GM06990 (cell line): ENCODE measurements at regions not wholly inside any gene's neighbourhood (a gene's known extent, or its start where the extent isn't known, plus 50 kb on each side); places are given as distances from the start of the nearest gene placed in this dataset.
"Not testable (repeated sequence)": the region's sequence is repeated elsewhere in the genome, so short reads cannot be mapped to it uniquely, and the experiment has no call there.

ENCODE experiments used
- DNase-seq: peaks from one replicate; pipeline ENCODE4 v3.0.0-alpha.2; 2011; ENCODE audit not compliant: insufficient read length; ENCODE audit errors: extremely low read depth
- H3K27me3 ChIP-seq: replicated peaks from 2 replicates; pipeline ENCODE4 v1.6.0; 2011; ENCODE audit warnings: low read length; ENCODE audit not compliant: control insufficient read depth, insufficient read depth
- H3K36me3 ChIP-seq: 2 replicates; pipeline ENCODE4 v1.5.1; 2011; ENCODE audit warnings: low read length; ENCODE audit not compliant: control insufficient read depth, insufficient read depth
- H3K4me3 ChIP-seq: replicated peaks from 2 replicates; pipeline ENCODE4 v1.5.1; 2011; ENCODE audit warnings: low read depth, mild to moderate bottlenecking, control low read depth, low read length
- TF ChIP-seq, protein P1 (sequence below): IDR thresholded peaks from 2 replicates; pipeline ENCODE4 v1.5.1; 2011; ENCODE audit warnings: low read length, control low read depth, mild to moderate bottlenecking, inconsistent platforms; ENCODE audit not compliant: insufficient read depth, poor library complexity, severe bottlenecking

DNA sequence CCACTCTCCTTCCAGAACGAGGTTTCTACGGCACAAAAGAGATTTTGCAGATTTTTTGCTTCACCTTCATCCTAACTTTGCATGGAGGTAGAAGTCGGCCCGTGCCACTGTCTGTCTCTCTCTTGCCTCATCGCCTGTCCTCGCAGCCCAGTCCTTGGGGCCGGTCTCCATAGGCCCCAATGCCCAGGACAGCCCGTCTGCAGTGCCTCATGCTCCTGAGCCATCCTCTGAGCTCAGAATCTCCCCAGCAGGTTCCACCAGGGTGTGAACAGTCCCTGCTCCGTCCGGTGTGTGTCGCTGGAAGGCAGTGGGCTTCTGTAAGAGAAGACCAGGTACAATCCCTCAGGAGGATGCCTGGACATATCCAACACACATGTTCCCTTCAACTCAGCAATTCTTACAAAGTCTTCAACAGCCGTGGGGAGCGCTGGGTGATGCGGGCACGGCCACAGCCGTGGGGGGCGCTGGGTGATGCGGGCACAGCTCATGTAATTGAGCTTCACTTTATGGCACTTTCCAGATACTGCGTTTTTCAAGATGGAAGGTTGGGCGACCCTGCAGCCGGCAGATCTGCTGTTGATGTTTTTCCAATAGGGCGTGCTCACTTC lies 231.9 kb downstream of the DLL1 start:
- TF ChIP-seq, protein P1, sequence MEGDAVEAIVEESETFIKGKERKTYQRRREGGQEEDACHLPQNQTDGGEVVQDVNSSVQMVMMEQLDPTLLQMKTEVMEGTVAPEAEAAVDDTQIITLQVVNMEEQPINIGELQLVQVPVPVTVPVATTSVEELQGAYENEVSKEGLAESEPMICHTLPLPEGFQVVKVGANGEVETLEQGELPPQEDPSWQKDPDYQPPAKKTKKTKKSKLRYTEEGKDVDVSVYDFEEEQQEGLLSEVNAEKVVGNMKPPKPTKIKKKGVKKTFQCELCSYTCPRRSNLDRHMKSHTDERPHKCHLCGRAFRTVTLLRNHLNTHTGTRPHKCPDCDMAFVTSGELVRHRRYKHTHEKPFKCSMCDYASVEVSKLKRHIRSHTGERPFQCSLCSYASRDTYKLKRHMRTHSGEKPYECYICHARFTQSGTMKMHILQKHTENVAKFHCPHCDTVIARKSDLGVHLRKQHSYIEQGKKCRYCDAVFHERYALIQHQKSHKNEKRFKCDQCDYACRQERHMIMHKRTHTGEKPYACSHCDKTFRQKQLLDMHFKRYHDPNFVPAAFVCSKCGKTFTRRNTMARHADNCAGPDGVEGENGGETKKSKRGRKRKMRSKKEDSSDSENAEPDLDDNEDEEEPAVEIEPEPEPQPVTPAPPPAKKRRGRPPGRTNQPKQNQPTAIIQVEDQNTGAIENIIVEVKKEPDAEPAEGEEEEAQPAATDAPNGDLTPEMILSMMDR, result no peak
- H3K36me3 ChIP-seq, result no peaks in the 10 kb centered on the region
- H3K27me3 ChIP-seq, result no peaks in the 10 kb centered on the region
- no peak for DNase-seq
- H3K4me3 ChIP-seq, result no peak overlapping the region

DNA sequence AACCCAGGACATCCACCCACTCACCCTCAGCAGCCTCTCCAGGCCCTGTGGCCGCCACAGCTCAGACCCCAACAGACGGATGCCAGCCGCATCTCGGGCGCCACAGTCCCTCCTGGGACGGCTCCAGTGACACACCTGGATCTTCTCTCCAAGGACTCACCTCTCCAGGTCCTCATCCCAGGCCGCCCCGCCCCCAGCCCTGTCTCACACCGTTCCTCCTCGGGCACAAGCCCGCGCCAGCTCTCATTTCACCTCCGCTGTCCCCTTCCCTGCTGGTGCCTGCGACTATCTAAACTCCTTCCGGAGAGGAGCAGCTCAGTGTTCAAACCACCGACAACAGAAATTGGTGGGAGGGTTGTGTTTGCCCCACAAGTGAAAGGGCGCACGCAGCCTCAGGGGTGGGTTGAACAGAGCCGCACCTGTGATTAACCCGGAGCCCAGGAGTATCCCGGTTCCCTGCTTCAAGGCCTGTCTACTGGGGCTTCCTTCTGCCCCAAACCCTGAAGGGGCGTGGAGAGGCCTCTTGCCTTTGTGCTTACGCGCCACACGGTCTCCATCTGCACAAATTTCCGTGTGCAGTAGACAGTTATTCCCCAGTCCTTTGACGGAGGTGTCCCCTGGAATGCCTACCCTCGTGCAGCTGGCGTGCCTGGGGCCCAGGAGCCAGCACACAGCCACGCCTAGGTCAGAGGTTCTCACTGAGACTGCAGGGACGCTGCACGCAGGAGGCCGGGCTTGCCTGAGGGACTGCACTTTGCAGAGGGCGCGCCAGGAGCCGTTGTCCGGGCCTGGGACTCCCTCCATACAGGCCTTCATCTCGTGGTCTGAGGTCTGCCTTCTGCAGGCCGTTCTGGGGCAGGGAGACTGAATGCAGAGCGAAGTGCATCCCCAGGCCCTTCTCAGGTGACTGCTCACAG lies 232.7 kb downstream of the DLL1 start:
- Histone ChIP-seq H3K4me3 (no peak overlapping the region), H3K36me3 (no peaks in the 10 kb centered on the region), H3K27me3 (no peaks in the 10 kb centered on the region)
- DNase-seq, result no peak
- TF ChIP-seq, protein P1, result no peak

DNA sequence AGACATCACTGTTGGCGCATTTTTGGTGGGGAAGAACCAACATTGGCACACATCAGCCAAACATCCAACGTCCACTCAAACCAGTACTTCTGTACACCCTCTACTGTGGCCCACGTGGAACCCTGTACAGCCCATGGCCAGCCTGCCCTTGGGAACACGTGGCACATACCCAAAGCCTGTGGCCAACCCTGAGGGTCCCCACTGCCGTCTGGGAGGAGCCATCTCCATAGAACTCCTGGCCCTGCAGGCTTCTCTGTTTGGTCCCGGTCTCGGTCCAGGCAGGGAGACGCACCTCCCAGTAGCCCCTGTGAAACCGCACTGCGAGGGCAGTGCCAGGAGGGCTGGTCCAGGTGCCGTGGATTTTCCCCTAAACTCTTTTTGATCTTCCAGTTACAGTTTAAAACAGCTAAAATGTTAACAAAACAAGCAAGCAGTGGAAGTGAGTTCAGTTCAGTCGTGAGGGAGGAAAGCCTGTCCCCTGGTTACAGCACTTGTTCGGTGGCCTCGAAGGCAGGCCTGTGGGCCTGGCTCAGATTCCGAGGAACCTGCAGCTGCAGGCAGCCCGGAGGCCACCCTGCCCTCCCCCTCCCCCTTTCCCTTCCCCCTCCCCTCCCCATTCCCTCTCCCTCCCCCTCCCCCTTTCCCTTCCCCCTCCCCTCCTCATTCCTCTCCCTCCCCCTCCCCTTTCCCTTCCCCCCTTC lies 233.7 kb downstream of the DLL1 start:
- Histone ChIP-seq H3K4me3 (no peak overlapping the region), H3K36me3 (no peaks in the 10 kb centered on the region), H3K27me3 (no peaks in the 10 kb centered on the region)
- no peak for DNase-seq
- TF ChIP-seq, protein P1, result no peak

DNA sequence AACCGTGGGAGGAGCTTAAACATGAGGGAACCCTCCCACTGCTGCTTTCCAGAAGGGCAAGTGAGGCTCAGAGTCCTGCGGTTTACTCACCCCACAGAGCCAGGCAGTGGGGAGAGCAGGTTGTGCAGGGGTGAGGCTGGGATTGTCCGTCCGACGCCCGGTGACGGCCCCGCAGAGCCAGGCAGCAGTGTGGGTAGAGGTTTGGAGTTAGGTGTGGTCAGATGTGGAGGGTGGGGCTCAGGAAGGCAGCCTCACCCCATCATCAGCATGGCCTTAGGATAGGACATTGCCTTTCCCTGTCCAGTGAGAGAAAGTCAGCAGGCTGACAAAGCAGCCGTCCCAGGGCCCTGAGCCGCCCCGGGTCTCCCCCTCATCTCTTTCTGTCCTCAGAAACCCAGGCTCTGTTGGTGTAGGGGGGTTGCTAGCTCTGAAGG lies 234.6 kb downstream of the DLL1 start:
- no peaks in the 10 kb centered on the region for H3K36me3 ChIP-seq
- no peak overlapping the region for H3K4me3 ChIP-seq
- TF ChIP-seq, protein P1, result no peak
- no peak for DNase-seq
- H3K27me3 ChIP-seq, result no peaks in the 10 kb centered on the region

DNA sequence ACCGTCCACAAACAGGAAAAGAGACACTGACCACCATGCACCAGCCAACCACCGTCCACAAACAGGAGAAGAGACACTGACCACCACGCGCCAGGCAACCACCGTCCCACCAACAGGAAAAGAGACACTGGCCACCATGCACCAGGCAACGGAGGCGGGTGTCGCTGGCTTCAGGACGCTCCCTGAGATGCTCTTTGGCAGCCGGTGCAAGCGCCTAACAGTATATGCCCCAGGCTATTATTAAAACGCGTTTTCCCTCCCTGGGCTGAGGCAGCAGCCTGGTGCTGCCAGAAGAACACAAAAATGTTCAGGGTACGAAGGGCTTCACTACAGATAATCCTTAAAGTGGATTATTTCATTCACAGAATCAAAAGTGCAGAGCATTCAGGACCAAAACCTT lies 235.1 kb downstream of the DLL1 start:
- not testable (repeated sequence) for H3K36me3 ChIP-seq, H3K27me3 ChIP-seq, H3K4me3 ChIP-seq, DNase-seq
